Posterior vena cava (tissue), 2 donors: ENCODE measurements at regions not wholly inside any gene's neighbourhood (a gene's known extent, or its start where the extent isn't known, plus 50 kb on each side); places are given as distances from the start of the nearest gene placed in this dataset.

Source experiments
- DNase-seq: peaks from one replicate; pipeline ENCODE4 v3.0.0-alpha.2; 2020; ENCODE audit warnings: low spot score
- intact Hi-C, 2 donors: fragments of 100-400 bp; cut with DNase I; formaldehyde crosslinking; loops; one replicate each; pipeline versions ENCODE4 v1.14.1 to v1.14.2; 2022 to 2023
- donor health status: DM: yes; HTN: yes; CAD: no.
- donor health status: DM: yes; HTN: yes; CAD: no.

DNA sequence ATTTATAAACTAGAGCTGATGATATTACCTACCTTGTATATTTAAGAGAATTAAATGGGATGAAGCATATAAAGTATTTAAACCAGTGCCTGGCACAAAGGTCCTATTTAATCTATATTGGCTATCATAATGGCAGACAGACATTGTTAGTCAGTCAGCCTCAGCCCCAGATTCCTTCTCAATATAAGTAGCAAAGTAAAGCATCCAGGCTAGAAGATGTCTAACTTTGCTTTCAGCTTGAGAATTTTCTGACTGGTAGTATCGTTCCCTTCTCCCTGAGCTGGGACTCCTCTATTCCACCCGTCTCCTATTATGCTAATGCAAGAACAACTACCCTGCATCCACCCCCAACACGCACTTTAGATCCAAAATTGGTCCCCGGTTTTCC is 215.7 kb upstream of the SIX2 start:
- intact Hi-C loops = no loop called here
- DNase-seq = no peak

DNA sequence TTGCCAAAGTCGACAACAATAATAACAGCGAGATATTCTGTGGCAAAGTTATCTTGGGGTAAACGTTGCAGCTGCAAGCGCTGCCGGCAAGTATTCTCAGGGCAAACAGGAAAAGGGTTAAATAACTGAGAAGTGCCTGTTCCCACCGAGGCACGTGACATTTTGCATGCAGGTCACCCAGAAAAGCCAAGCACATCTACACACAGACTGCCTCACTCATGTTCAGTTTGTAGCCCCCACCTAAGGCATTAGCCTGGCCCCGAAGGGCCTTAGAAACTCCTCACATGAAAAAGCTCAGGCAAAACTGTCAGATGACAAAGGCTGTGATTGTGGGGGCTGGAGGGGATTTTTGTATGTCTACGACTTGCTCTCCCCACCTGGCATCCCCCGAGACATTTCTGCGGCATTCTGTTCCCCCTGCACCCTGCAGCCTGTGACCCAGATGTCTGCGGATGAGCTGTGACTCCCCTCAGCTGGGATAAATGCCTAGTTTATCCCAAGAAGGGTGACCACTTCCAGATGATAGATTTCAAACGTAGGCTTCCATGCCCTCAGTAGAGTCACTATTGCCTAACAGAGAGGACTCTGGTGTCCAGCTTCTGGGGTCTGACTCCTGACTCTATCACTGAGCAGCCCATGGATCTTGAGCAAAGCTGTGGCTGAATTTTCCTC is 215.2 kb upstream of the SIX2 start:
- no peak for DNase-seq
- intact Hi-C loops = no loop called here

DNA sequence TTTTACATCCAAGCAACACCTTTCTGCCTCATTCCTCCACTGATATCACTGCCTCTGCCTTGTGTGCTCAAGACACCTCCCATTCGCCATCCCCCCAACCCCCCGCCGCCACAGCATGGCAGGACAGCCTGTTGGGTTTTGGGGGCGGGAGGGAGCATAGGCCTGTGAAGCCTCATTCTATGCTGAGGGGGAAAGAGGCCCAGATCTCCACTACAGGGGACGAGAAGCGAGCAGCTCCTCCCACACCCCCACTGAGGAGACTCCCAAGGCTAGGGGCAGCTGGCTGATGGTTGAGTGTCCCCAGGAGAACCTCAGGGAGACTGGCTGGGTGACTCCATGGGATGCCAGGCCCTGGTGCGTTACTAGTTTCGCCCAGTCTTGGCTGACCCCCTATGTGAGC is 214.3 kb upstream of the SIX2 start:
- no peak for DNase-seq
- intact Hi-C loops = no loop called here

DNA sequence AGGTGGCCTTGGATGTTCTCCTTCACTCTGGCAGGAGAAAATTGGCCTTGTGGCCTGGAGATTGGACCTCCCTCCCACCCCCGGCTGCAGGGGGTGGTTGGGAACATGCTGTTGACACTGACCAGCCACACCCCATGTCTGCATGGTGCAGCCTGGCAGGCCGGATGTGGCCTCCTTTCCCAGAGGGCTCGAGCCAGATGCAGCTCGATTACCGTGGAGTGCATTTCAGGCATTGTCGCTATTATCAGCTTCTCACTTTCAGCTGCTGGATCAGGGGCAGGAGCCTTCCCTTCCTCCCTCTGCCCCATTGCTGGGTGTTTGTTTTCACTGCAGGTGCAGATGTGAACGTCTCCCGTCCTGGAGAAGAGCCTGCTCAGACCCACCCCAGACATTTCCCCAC is 211.0 kb upstream of the SIX2 start:
- intact Hi-C loops = no loop called here

DNA sequence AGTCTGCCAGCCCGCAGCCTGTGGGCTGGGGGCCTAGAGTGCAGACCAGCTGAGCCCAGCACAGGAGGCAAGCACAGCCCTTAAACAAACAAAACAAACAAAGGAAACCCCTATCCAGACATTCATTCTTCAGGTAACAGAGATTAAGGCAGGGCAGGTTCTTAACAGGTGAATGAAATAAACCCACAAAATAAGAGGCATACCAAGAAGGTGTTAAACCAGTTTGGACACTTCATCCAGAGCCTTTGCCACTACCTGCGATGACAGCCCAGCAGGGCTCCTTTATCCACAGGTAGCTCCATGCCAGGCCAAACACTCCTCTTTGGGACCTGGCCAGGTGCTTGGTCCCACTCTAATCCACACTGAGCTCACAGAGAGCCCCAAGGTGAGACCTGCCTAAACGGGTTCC is 209.7 kb upstream of the SIX2 start:
- DNase-seq = no peak
- intact Hi-C loops = no loop called here

More for the DNA sequence above, 211.0 kb upstream of the SIX2 start:
- no peak for DNase-seq

DNA sequence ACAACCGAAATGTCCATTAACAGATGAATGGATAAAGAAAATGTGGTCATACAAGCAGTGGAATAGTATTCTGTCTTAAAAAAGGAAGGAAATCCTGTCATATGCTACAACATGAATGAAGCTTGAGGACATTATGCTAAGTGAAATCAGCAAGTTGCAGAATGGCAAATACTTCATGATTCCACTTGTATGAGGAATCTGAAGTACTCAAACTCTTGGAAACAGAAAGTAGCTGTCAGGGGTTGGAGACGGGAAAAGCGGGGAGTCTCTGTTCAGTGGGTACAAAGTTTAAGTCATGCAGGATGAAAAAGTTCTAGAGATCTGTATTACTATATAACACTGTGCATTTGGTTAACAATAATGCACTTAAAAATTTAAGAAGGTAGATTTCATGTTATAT is 209.0 kb upstream of the SIX2 start:
- no peak for DNase-seq
- intact Hi-C loops = no loop called here

DNA sequence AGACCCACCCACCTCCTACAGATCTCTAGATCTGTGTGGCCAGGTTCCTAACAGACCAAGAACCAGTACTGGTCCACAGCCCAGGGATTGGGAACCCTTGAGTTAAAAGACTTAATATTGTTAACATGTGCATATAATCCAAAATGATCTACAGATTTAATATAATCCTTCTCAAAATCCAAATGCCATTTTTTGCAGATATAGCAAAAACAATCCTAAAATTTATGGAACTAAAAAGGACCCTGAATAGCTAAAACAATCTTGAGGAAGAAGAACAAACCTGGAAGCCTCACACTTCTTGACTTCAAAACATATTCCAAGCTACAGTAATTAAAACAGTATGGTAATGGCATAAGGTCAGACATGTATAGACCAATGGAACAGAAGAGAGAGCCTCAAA is 206.9 kb upstream of the SIX2 start:
- DNase-seq = no peak
- intact Hi-C loops = no loop called here

DNA sequence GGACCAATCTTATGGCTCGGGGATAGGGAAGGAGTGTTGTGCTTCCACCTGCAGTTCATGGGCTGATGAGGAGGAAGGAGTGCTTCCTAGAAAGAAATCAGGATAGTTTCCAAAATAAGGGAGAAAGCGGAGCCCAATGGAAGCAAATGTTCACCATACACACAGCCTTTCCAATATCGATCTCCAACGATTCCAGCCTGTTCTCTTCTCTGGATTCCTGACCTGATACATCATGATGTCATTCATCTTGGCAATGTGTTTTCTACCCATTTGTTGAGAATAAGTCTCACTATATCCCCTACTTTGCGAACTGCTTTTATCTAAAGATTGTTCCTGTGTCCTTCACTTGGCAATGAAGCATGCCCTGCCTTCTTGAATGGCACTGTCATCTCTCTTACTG is 205.3 kb upstream of the SIX2 start:
- DNase-seq = no peak
- intact Hi-C loops = no loop called here

DNA sequence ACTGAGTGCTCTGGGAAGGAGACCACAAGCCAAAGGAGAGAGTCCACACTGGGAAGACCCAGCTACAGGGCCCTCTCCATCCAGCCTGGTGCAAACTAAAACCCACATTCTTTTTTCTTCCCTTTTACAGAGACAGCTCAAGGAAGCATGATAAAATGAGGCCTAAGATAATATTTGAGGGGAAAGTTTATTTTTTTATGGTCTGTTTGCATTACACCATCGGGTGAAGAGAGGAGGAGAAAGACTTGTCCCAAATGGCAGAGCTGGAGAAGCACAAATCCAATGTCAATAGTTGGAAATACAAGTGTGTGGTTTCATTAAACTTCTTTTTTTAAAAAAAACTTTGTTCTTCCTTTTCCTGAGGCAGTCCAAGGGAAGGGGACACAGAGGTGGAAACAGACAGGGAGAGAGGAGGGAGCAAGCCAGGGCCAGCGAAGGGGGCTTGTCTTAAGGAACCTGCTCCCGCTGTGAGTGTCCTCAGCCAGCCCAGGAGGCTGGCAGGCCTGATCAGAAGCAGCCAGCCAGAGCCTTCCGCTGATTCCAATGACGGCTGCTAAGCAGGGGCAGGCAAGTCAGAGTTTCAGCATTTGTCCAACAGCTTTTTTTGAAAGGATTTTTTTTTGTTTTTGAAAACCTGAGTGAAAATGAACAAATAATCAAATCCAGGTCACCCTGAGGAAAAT is 203.8 kb upstream of the SIX2 start:
- intact Hi-C loops = no loop called here
- no peak for DNase-seq

DNA sequence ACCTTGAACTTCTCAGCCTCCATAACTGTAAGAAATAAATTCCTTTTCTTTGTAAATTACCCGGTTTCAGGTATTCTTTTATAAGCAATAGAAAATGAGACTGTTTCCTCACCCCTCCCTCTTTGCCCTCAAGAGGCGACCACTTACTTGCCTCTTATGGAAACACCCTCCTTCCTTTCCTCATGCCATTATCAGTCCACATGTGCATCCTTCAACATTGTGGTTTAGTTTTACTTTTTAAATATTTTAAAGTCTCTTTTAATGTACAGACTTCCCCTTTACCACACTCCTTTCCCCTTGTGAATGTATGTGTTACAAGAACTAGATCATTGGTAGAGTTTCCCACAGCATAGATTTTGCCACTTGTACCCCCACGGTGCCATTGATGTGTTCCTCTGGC is 202.4 kb upstream of the SIX2 start:
- intact Hi-C loops = no loop called here
- no peak for DNase-seq

DNA sequence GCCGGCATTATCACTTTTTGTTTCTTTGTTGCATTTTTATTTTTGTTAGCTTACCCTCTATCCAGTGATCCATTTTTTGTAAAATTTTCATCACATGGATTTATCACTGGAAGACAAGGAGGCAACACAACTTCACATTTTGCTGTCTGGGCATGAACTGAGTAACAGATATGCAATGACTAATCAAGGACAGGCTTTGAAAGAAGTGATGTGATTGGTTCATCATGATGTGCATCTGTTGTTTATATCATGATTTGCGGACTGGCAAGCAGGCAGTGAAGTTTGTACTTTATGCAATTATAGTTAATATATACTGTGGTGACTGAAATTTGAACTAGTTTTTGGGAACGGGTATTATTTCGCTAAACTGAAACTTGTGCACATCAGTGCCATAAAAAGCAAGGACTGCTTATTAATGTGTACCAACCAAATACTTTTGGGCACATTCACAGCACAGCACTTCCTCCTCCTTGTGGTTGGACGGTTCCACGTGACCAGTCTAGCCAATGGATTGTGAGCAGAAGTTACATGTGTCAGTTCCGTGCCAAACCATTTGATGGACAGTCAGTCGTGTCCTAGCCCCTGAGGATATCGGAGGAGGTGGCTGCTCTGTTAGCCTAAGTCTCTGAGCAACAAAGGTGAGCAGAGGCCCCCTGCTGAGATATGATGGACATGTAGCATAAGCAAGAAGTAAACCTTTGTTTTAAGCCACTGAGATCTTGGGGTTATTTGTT is 201.4 kb upstream of the SIX2 start:
- intact Hi-C loops = no loop called here
- DNase-seq = no peak

DNA sequence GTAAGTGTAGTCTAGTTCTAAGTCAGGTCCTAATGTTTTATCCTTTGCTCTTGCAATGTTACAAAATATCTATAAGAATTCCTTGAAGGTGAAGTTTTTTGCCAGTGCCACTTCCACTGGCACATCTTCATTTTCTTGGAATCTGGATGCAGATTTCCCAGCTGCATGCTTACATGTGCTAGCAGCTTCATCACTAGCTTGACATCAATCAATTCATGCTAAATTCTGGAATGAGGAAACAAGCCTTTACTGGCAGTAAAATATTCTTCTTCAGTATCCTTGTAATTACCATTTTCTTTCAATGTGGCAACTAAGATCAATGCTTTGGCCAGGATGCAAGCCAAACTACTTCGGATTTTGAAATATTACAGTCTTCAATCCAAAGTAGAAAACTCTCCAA is 200.6 kb upstream of the SIX2 start:
- intact Hi-C loops = no loop called here
- DNase-seq = no peak

DNA sequence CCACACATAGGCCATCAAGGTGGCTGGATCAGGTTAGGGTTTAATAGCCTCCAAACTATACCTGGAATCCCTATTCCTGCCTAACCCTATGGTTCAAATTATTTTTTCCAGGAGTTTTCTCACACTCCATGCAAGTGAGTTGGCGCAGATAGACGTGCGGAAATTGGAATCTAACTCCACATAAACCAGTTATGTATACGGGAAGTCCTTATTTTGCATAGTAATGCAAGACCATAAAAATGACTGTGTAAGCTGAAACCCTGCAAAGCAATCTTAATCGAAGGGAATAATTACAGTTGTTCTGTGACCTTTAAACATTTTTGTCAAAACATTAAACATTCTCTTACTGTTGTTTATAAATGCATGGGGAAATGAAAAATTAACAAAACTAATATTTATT is 200.1 kb upstream of the SIX2 start:
- intact Hi-C loops = no loop called here
- DNase-seq = no peak

DNA sequence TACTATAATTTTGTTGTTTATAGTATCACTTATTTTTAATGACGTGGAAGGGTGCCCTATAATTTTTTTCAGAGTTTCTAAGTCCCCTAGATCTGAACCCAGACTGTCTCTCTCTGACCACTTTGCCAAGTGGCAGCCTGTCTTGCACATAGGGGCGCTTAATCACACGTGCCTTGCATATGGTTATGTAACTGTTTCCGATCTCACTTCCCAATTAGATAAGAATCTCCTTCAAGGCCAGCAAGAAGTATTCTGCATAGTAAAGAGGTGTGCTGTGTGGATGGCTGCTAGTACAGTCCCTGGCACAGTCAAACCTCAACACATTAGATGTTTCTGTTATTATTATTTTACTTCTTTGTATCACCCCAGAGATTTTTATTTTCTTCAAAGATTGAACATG is 197.8 kb upstream of the SIX2 start:
- intact Hi-C loops = no loop called here
- DNase-seq = no peak

DNA sequence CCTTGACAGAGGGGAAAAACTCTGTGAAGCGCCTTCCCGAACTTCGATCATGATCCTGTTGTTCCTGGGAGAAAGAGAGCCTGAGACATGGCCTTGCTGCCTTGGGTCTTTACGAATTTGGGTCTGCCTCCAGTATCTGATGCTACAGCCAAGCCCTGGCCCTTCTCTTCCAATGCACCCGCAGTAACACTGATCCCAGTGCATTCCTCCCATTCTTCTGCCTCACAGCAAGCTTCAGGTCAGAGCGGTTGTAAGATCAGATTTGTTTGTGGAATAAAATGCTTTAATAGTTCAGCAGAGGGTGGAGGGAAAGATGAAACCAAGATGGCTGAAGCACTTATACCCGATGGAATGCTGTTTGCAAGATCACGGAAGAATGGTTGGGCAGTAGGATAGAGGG is 196.7 kb upstream of the SIX2 start:
- intact Hi-C loops = no loop called here
- DNase-seq = no peak

DNA sequence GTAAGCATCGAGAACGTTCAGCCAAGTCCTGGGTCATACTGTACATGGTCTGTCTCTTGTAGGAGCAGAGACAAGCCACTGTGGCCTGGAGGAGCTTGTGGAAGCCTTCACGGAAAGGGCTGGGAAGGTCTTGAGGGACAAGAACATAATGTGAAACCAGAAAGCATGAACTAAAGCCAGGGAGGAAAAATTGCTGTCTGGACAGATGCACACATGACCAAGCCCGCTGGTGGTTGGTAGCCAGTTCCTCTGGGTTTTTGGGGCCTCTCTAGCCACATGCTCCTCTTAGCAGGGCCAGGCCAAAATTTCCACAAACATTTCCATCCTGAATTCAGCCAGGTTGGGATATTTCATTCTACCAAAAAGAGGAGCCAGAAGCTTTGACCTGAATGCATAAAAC is 196.2 kb upstream of the SIX2 start:
- DNase-seq = no peak
- intact Hi-C loops = no loop called here

DNA sequence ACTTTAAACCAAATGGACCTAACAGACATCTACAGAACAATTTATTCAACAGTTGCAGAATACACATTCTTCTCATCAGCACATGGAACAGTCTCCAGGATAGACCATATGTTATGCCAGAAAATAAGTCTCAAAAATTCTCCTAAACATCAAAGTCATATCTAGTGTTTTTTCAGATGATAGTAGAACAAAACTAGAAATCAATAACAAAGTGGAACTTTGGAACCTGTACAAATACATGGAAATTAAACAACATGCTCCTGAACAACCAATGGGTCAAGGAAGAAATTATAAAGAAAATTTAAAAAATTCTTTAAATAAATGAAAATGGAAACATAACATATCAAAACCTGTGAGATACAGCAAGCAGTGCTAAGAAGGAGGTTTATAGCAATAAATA is 194.1 kb upstream of the SIX2 start:
- DNase-seq = no peak
- intact Hi-C loops = no loop called here

DNA sequence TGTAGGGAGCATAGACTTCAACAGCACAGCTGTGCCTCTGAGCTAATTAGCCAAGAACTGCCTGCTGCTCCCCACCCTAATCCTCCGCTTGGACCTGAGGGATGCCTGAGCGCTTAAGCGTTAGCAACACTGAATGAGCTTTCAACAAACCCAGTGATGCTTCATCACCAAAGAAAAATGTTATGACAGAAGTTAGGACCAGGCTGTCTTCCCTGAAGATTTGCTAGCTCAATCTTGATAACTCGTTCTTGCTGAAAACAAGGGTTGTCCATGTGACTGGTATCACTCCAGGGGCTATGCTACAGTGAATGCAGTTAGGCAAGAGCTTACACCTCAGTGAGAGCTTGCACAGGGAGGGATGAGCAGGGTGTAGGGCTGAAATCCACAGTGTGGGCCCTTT is 190.7 kb upstream of the SIX2 start:
- intact Hi-C loops = loop anchor here in 1 of 2 donors (5.0 kb wide), 1 partner anchor 593 kb away; no protein-coding TSS in a partner anchor
- no peak for DNase-seq

DNA sequence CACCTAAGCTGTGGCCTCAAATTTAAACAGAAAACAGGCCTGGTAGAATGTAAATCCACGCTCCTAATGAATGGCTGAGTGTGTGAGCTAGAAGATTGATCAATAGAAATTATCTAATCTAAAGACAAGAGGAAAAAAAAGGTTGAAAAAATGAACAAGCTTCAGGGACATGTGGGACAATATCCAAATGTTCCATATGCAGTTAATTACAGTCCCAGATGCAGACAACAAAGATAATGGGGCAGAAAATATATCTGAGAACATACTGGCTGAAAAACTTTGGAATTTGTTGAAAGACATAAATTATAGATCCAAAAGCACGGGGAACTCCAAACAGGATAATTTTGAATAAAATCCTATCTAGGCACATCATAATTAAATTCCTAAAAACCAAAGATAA is 186.7 kb upstream of the SIX2 start:
- intact Hi-C loops = loop anchor here in 1 of 2 donors (5.0 kb wide), 1 partner anchor 589 kb away; no protein-coding TSS in a partner anchor
- DNase-seq = no peak

DNA sequence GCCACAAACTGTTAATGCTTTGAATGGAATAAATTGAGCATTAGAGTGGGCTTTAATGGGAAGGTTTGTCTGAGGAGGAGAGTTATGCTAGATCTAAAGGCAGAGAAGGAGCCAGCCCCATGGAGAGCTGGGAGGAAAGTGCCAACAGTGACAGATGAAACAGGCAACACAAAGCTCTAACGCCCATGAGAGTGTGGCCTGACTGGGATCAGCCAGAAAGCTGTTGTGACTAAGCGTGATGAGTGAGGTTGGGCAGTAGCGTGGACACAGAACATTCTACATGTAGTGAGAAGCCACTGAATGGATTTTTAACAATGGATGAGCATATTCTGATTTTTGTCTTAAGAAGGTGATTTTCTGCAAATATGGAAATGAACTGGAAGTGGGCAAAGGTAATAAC is 185.3 kb upstream of the SIX2 start:
- no peak for DNase-seq
- intact Hi-C loops = no loop called here

DNA sequence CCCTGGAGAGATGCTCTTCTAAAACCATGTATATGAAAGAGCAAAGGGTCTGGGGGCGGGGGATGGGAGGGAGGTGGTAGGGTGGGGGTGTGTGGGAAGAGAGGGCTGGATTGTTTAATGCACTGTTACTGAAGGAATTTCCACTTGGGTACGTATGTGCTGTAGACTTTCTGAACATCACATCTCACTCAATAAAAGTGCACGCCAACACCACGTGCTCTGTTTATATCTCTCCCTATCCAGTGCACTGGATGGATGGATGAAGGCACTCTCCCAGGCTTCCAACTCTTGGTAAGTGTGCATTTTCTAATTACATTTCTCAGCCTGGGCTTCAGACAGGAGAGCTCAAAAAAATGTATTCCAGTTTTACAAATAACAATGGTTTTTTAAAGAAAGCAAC is 184.3 kb upstream of the SIX2 start:
- intact Hi-C loops = no loop called here

More for the DNA sequence above, 184.3 kb upstream of the SIX2 start:
- no peak for DNase-seq
